ENCODE measurements at regions not wholly inside any gene's neighbourhood (a gene's known extent, or its start where the extent isn't known, plus 50 kb on each side); places are given as distances from the start of the nearest gene placed in this dataset.

- no peak overlapping the region for H3K27ac ChIP-seq (ENCODE audit: control insufficient read depth, insufficient read depth, low read length)
- no peak overlapping the region for H3K4me3 ChIP-seq (ENCODE audit: control insufficient read depth in 2 of 3, extremely low read depth in 1 of 3, insufficient read depth in 2 of 3, low read depth in 1 of 3, low read length in 3 of 3)
- H3K79me2 ChIP-seq (ENCODE audit: control insufficient read depth, insufficient read depth, low read length): no peaks in the 10 kb centered on the region
- FAIRE-seq (no peak), DNase-seq (ENCODE audit: low read depth, low spot score) (no peak)
- H3K9me1 ChIP-seq (ENCODE audit: control insufficient read depth, extremely low read depth, insufficient read depth, low read length): no peaks in the 10 kb centered on the region
- no peaks in the 10 kb centered on the region for H4K20me1 ChIP-seq (ENCODE audit: control insufficient read depth, extremely low read depth, insufficient read depth, low read length)
- no peak overlapping the region for H2AFZ ChIP-seq (ENCODE audit: control insufficient read depth, low read length)
- no peaks in the 10 kb centered on the region for H3K4me1 ChIP-seq (ENCODE audit: control insufficient read depth, extremely low read depth, insufficient read depth, low read length)
- no peaks in the 10 kb centered on the region for H3K27me3 ChIP-seq (ENCODE audit: control insufficient read depth, extremely low read depth, insufficient read depth, low read length)
- dilution Hi-C loops (cut with MboI; ENCODE audit: extremely low pct_ligation_motif_present, low sequenced_read_pairs): no loop called here
- H3K9me3 ChIP-seq (ENCODE audit: control insufficient read depth, low read depth, low read length): no peaks in the 10 kb centered on the region
- H3K36me3 ChIP-seq (ENCODE audit: control insufficient read depth in 2 of 2, extremely low read depth in 1 of 2, insufficient read depth in 2 of 2, low read length in 2 of 2): no peaks in the 10 kb centered on the region
- H3K9ac ChIP-seq (ENCODE audit: control insufficient read depth, extremely low read depth, insufficient read depth, low read length): no peak overlapping the region
- TF ChIP-seq EZH2 (IDR thresholded peaks at IDR 0.05; ENCODE audit: low read length) (no peak), CTCF (optimal IDR thresholded peaks at IDR 0.05 in 1 of 3, IDR thresholded peaks at IDR 0.05 in 1 of 3, conservative IDR thresholded peaks at IDR 0.05 in 1 of 3; ENCODE audit: extremely low read depth in 1 of 3, insufficient read depth in 2 of 3, low read length in 3 of 3) (no peak)
- no peak overlapping the region for H3K4me2 ChIP-seq (ENCODE audit: control insufficient read depth, extremely low read depth, insufficient read depth, low read depth, low read length)
Observed at GRCh38 chr1:232538224-232538942, 91.5 kb downstream of the SIPA1L2 start.

GRCh38 chr1:232534552-232535517 lies 95.1 kb downstream of the SIPA1L2 start:
- no peaks in the 10 kb centered on the region for H3K9me1 ChIP-seq (ENCODE audit: control insufficient read depth, extremely low read depth, insufficient read depth, low read length)
- no peaks in the 10 kb centered on the region for H3K4me1 ChIP-seq (ENCODE audit: control insufficient read depth, extremely low read depth, insufficient read depth, low read length)
- no peak overlapping the region for H2AFZ ChIP-seq (ENCODE audit: control insufficient read depth, low read length)
- no peaks in the 10 kb centered on the region for H3K27me3 ChIP-seq (ENCODE audit: control insufficient read depth, extremely low read depth, insufficient read depth, low read length)
- no peak for FAIRE-seq
- no peak overlapping the region for H3K4me2 ChIP-seq (ENCODE audit: control insufficient read depth, extremely low read depth, insufficient read depth, low read depth, low read length)
- H3K27ac ChIP-seq (ENCODE audit: control insufficient read depth, insufficient read depth, low read length): no peak overlapping the region
- no peak overlapping the region for H3K9ac ChIP-seq (ENCODE audit: control insufficient read depth, extremely low read depth, insufficient read depth, low read length)
- dilution Hi-C loops (cut with MboI; ENCODE audit: extremely low pct_ligation_motif_present, low sequenced_read_pairs): no loop called here
- DNase-seq (ENCODE audit: low read depth, low spot score): no peak
- TF ChIP-seq CTCF (optimal IDR thresholded peaks at IDR 0.05 in 1 of 3, IDR thresholded peaks at IDR 0.05 in 1 of 3, conservative IDR thresholded peaks at IDR 0.05 in 1 of 3; ENCODE audit: extremely low read depth in 1 of 3, insufficient read depth in 2 of 3, low read length in 3 of 3) (no peak), EZH2 (IDR thresholded peaks at IDR 0.05; ENCODE audit: low read length) (no peak)
- H4K20me1 ChIP-seq (ENCODE audit: control insufficient read depth, extremely low read depth, insufficient read depth, low read length): no peaks in the 10 kb centered on the region
- no peak overlapping the region for H3K4me3 ChIP-seq (ENCODE audit: control insufficient read depth in 2 of 3, extremely low read depth in 1 of 3, insufficient read depth in 2 of 3, low read depth in 1 of 3, low read length in 3 of 3)
- no peaks in the 10 kb centered on the region for H3K9me3 ChIP-seq (ENCODE audit: control insufficient read depth, low read depth, low read length)
- no peaks in the 10 kb centered on the region for H3K79me2 ChIP-seq (ENCODE audit: control insufficient read depth, insufficient read depth, low read length)
- no peaks in the 10 kb centered on the region for H3K36me3 ChIP-seq (ENCODE audit: control insufficient read depth in 2 of 2, extremely low read depth in 1 of 2, insufficient read depth in 2 of 2, low read length in 2 of 2)

All from keratinocyte (primary cell).